ENCODE measurements at regions not wholly inside any gene's neighbourhood (a gene's known extent, or its start where the extent isn't known, plus 50 kb on each side); places are given as distances from the start of the nearest gene placed in this dataset.

DNA sequence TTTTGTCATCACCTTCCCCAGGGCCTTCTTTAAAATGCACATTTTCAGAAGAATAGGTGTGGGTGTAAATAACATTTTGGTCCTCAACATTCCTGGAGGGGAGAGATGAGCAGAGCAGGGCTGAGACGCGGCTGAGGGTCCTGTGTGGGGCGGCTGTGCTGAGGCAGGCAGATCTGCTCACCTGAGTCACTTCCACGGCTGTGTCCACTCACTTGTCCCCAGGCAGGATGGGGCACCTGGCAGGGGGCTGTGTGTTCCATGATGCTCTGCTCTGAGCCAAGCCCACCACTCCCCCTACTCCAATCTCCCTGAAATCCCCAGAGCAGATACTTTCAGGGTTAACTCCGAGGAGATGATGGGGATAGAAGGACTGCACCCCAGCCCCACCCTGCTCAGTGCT is 93.8 kb downstream of the GLRX3 start:
- no peak for DNase-seq (ENCODE audit: low read depth)

DNA sequence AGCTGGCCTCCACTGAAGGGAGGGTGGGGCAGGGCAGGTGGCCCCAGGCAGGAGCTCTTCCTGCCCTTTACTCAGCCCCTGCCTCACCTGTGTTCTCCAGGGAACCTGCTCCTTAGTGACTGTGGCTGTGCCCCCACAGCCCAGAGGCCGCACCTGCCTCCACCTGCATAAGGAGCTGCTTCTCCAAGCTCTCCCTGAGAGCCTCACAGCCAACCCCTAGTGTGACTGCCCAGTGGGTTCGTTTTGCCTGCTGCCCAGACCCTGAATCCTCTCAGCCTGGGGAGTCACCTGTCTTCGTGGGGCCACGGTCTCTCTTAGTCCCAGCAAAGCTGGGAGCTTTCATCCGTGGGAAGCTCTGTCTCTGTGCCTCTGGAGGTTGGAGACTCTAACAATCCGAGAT is 94.4 kb downstream of the GLRX3 start:
- no peak for DNase-seq (ENCODE audit: low read depth)

DNA sequence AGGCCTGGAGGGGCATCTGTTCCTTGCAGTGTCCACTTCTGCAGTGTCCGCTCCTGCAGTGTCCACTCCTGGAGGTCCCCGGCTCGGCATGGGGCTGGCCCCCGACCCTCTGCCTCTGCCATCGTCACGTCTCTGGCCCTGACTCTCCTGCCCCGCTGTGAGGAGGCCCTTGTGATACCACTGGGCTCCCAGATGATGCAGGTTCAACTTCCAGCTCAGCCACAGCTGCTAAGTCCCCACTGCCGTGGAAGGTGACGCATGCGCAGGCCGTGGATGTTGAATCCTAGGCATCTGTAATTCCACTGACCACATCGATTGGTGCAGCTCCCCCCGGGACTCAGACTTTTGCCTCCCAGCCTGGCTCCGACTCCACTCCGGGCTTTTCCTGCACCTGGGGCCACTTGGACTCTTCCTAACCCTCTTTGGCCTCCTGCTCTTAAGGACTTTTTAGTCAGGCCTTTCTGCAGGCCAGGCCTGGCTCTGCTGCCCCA is 95.1 kb downstream of the GLRX3 start:
- DNase-seq (ENCODE audit: low read depth) = no peak

DNA sequence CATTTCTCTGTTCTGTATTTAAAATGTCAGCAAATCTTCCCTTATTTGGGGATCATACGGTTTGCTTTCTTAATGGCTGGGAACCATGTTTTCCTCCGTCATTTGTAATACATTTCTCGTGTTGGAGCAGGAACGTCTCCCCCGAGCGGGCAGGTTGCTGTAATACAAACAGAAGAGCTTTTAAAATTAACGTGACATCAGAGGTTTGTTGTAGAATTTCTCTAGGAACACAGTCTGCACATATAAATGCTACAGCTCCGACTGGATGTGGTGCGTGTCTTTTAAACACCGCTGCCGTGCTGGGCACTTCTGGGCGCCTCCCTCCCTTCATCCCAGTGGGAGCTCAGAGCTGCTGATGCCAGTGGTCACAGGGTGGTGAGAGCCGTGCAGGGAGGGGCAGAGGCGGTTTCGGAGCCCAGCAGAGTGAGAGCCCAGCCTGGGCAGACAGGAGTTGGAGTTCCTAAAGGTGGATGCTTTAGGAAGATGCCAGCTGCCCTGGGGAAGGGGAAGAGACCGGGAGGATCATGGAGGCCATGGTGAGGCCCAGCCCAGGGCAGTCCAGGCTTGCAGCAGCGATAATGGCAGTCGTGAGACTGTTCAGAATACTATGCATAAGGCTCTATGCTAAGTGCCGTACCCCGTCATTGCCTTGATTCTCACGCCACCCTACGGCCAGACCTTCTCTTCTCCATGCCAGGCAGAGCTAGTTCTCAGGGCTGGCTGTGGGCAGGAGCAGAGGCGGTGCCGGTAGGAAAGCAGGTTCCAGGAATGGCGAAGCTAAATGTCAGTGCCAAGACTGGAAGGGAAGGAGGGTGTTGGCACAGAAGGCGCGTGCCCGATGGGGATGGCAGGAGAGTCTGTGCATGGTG is 96.2 kb downstream of the GLRX3 start:
- DNase-seq (ENCODE audit: low read depth) = no peak

- DNase-seq (ENCODE audit: low read depth) = no peak
Measured at GRCh38 chr10:130233035-130233360, 96.8 kb downstream of the GLRX3 start.

DNA sequence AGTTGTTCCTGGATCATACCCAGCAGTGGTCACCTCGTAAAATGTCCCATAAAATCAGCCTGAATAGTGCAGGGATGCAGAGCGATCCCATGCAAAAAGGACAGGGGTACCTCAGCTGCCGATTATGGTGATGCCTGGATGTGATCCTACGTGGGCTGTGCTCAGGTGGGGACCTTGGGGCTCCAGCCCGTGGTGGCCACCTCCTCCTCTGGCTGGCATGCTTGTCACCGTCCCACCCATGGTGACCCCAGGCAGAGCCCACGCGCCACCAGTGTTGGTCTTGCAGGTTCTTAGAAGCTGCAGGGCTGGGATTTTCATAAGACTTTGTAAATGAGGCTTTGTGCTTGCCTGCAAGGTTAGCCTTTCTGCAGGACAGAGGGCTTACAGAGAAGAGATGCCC is 97.2 kb downstream of the GLRX3 start:
- no peak for DNase-seq (ENCODE audit: low read depth)

GRCh38 chr10:130234171-130234965 is 98.2 kb downstream of the GLRX3 start:
- DNase-seq (ENCODE audit: low read depth) = no peak

- DNase-seq (ENCODE audit: low read depth) = no peak
Measured at GRCh38 chr10:130236711-130237110, 100.5 kb downstream of the GLRX3 start.

DNA sequence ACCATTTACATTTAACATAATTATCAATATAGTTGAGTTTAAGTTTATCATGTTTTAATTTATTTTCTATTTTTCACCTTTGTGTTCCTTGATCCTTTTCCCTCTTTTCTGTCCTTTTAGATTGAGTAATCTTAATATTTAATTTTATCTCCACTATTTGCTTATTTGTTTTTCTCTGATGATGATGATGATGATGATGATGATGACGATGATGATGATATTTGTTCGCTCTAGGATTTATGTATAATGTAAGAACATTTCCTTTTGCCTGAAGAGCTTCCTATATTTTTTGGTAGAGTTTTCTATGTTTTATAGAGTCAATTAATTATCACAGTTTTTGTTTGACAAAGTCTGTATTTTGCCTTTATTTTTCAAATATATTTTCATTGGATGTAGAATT is 104.2 kb downstream of the GLRX3 start:
- no peak for DNase-seq (ENCODE audit: low read depth)

DNA sequence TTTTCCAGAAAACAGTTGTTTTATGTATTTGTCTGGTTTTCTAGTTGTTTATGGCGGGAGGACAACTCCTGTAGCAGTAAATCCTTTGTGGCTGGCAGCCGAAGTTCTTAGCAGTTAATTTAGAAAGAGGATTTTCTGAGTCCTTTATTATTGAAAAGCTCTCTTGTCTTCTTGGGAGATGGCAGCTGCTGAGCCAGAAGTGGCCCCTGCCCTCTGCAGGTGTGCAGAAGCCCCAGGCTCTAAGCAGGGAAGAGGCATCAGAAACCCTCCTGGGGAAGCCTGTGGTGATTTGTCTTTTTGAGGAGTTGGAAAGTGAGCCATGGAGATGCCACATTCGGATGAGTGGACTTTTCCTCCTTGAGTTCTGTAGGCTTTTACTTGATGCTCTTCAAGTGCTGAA is 106.3 kb downstream of the GLRX3 start:
- no peak for DNase-seq (ENCODE audit: low read depth)

DNA sequence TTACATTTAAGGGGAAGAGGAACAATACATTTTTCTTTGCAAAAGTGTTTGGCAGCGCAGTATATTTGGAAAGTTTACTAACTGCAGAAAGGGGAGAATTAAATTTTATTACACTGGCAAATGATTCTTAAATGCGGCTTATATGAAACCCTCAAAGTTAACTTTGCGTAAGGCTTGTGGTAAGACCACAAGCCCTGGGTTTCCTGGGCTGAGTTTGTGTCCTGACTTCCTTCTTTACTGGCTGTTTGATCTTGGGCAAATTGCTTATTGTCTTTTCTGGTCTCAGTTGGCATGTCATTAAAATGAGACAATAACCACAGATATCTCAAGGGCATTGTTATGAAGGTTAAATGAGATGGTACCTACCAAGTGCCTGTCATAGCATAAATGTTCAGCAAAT is 106.8 kb downstream of the GLRX3 start:
- no peak for DNase-seq (ENCODE audit: low read depth)

- no peak for DNase-seq (ENCODE audit: low read depth)
Measured at GRCh38 chr10:130244031-130244927, 108.1 kb downstream of the GLRX3 start.

DNA sequence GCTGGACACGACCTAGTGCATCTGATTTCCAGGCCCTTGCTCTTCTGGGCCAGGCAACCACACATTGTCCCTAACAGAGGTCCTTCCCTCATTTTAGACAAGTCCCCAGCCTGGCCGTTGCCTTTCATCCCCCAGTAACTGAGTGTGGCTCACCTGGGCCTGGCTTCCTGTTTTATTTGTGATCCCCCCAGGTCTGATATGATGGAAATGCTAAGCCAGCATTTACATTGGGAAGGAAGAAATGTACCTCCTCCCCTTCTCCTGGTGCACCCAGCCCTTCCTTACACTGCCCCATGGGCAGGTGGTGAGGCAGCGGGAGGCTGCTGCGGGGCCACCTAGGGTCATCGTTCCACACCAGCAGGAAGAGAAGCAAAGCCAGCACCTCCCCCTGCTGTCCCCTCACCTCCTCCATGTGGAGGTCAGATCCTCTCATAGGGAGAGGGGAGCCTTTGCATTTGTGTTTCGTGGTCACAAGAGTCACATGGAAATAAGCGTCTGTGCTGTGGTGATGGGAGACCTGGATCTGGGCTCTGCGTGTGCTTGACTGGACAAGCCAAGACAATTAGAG is 108.8 kb downstream of the GLRX3 start:
- no peak for DNase-seq (ENCODE audit: low read depth)

DNA sequence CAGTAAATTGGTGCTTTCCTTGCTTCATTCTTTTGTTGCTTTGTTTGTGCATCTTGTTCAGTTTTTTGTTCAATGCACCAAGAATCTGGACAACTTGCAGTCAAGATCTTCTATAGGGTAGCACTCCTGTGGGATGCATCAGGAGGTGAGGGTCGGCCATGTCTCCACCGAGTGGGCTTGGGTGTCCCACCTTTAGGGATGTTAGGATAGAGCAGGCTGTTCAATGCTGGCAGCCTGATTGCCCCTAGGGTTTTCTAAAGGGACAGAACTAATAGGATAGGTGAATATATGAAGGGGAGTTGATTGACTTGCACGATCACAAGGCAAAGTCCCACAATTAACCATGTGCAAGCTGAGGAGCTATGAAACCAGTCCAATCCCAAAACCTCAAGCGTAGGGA is 109.9 kb downstream of the GLRX3 start:
- no peak for DNase-seq (ENCODE audit: low read depth)

DNA sequence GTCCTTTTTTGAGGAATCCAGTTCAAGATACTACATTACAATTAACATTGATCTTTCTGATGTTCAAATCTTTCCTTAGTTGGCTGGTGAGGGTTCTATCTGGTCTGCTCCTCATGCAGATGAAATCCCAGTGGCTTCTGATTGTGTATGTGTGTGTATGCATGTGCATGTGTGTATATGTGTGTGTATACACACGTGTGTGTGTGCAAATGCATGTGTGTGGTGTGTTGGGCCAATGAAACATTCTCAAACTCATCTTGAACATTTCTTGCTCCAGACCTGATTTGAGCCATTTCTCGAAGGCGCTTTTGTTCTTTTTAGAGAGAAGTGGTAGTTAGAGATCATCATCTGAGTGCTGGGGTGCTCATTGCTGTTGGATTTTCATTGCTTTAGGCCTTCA is 113.9 kb downstream of the GLRX3 start:
- DNase-seq (ENCODE audit: low read depth) = no peak

DNA sequence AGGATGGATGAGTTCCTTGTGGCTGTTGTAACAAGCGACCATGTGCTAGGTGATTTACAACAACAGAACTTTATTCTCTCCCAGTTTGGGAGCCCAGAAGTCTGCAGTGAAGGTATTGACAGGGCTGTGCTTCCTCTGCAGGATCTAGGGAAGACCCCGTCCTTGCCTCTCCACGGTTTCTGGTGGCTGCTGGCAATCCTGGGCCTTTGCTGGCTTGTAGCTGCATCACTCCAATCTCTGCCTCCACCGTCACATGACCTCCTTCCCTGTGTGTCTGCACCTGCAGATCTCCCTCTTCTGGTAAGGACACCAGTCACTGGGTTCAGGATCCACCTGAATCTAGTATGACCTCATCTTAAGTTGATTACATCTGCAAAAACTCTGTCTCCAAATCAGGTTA is 115.6 kb downstream of the GLRX3 start:
- DNase-seq (ENCODE audit: low read depth) = no peak

- no peak for DNase-seq (ENCODE audit: low read depth)
Measured at GRCh38 chr10:130254243-130254642, 118.1 kb downstream of the GLRX3 start.

GRCh38 chr10:130254662-130255061 is 118.5 kb downstream of the GLRX3 start:
- no peak for DNase-seq (ENCODE audit: low read depth)

DNA sequence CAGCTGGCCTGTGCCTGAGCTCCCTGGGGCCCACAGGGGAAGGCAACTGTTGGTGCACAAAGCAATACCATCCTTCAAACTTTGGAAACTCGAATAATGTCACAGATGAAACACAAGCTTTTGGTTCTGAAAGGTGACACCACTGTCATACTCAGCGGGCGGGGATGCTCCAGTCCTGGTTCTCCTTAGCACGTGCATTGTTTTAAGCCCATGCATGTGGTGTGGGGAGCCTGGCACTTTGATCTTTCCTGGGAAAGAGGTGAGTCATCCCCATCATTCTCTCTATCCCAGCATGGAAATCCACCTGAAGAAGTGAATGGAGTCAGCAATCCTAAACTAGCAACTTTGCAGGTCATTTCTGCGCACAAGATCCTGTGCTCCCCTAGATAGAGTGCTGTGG is 119.6 kb downstream of the GLRX3 start:
- DNase-seq (ENCODE audit: low read depth) = no peak

GRCh38 chr10:130257897-130258296 is 121.7 kb downstream of the GLRX3 start:
- no peak for DNase-seq (ENCODE audit: low read depth)

GRCh38 chr10:130259380-130259779 is 123.2 kb downstream of the GLRX3 start:
- DNase-seq (ENCODE audit: low read depth) = no peak

- no peak for DNase-seq (ENCODE audit: low read depth)
Measured at GRCh38 chr10:130261306-130261705, 125.1 kb downstream of the GLRX3 start.
